ENCODE measurements at regions not wholly inside any gene's neighbourhood (a gene's known extent, or its start where the extent isn't known, plus 50 kb on each side); places are given as distances from the start of the nearest gene placed in this dataset.
"Not testable (repeated sequence)": the region's sequence is repeated elsewhere in the genome, so short reads cannot be mapped to it uniquely, and the experiment has no call there.

- intact Hi-C loops (cut with DNase I): no loop called here
- TF ChIP-seq CTCF (IDR thresholded peaks at IDR 0.05): no peak
- no peak for TF ChIP-seq POLR2A (IDR thresholded peaks at IDR 0.05)
- Histone ChIP-seq H3K27ac (no peak overlapping the region), H3K36me3 (no peaks in the 10 kb centered on the region), H3K27me3 (no peaks in the 10 kb centered on the region), H3K4me1 (peaks cover 0 to 6% (median 0%) of the 10 kb centered on the region in 3 donors), H3K4me3 (no peak overlapping the region), H3K9me3 (no peaks in the 10 kb centered on the region)
- WGBS, 2 donors: 58 to 93% methylated on average over 2 to 3 of the region's 3 CpGs
- DNase-seq: no peak
These were observed 58.4 kb upstream of the ATP1B1 start for GRCh38 chr1:169048043-169048442.

- Histone ChIP-seq H3K27ac (no peak overlapping the region), H3K27me3 (no peaks in the 10 kb centered on the region), H3K4me1 (no peaks in the 10 kb centered on the region), H3K9me3 (no peaks in the 10 kb centered on the region), H3K4me3 (no peak overlapping the region), H3K36me3 (no peaks in the 10 kb centered on the region)
- 37 to 59% methylated on average over 5 of the region's 5 CpGs for WGBS, 2 donors
- DNase-seq: no peak
- TF ChIP-seq CTCF (IDR thresholded peaks at IDR 0.05) (no peak), POLR2A (IDR thresholded peaks at IDR 0.05) (no peak)
- intact Hi-C loops (cut with DNase I): no loop called here
These were observed 57.1 kb upstream of the ATP1B1 start for GRCh38 chr1:169049258-169049938.

GRCh38 chr1:169051171-169051570 is 55.3 kb upstream of the ATP1B1 start:
- no peak for DNase-seq
- no peaks in the 10 kb centered on the region for H3K27me3 ChIP-seq
- intact Hi-C loops (cut with DNase I): no loop called here
- no peaks in the 10 kb centered on the region for H3K36me3 ChIP-seq
- no peak for TF ChIP-seq POLR2A (IDR thresholded peaks at IDR 0.05)
- no peak for TF ChIP-seq CTCF (IDR thresholded peaks at IDR 0.05)
- 83 to 92% methylated on average over 2 of the region's 2 CpGs for WGBS, 2 donors
- H3K4me1 ChIP-seq: no peaks in the 10 kb centered on the region
- no peaks in the 10 kb centered on the region for H3K9me3 ChIP-seq
- H3K27ac ChIP-seq: no peak overlapping the region
- no peak overlapping the region for H3K4me3 ChIP-seq

GRCh38 chr1:169052171-169052570 is 54.3 kb upstream of the ATP1B1 start:
- intact Hi-C loops (cut with DNase I); H3K27ac ChIP-seq; H3K27me3 ChIP-seq; H3K9me3 ChIP-seq; H3K36me3 ChIP-seq; DNase-seq; H3K4me1 ChIP-seq; H3K4me3 ChIP-seq: not testable (repeated sequence)
- WGBS, 2 donors: 86 to 92% methylated on average over 5 of the region's 5 CpGs

- Histone ChIP-seq H3K4me3 (no peak overlapping the region), H3K27ac (no peak overlapping the region), H3K4me1 (no peaks in the 10 kb centered on the region), H3K9me3 (no peaks in the 10 kb centered on the region), H3K36me3 (no peaks in the 10 kb centered on the region), H3K27me3 (no peaks in the 10 kb centered on the region)
- TF ChIP-seq POLR2A (IDR thresholded peaks at IDR 0.05) (no peak), CTCF (IDR thresholded peaks at IDR 0.05) (no peak)
- no peak for DNase-seq
- intact Hi-C loops (cut with DNase I): no loop called here
- WGBS, 2 donors: 23 to 44% methylated on average over 1 of the region's 1 CpG
These were observed 53.8 kb upstream of the ATP1B1 start for GRCh38 chr1:169052727-169053126.

GRCh38 chr1:169053196-169053595 is 53.3 kb upstream of the ATP1B1 start:
- Histone ChIP-seq H3K27me3 (no peaks in the 10 kb centered on the region), H3K27ac (no peak overlapping the region), H3K4me1 (no peaks in the 10 kb centered on the region), H3K4me3 (no peak overlapping the region), H3K36me3 (no peaks in the 10 kb centered on the region), H3K9me3 (no peaks in the 10 kb centered on the region)
- intact Hi-C loops (cut with DNase I): no loop called here
- DNase-seq: no peak
- TF ChIP-seq POLR2A (IDR thresholded peaks at IDR 0.05): no peak
- no peak for TF ChIP-seq CTCF (IDR thresholded peaks at IDR 0.05)
- WGBS, 2 donors: 68 to 75% methylated on average over 4 of the region's 4 CpGs
